ENCODE measurements at regions not wholly inside any gene's neighbourhood (a gene's known extent, or its start where the extent isn't known, plus 50 kb on each side); places are given as distances from the start of the nearest gene placed in this dataset.

DNA sequence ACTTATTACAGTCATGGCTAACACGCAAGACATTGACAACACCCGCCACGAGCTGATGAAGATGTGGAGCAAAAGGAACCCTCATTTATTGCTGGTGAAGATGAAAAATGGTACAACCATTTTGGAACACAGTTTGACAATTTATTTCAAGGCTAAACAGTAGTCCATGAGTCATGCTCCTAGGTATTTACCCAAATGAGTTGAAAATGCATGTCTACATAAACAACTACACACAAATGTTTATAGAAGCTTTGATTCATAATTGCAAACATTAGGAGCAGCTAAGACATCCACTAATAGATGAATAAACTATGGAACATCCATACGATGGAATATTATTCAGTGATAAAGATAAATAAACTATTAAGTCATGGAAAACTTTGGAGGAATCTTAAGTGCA is 580.1 kb downstream of the RAPGEF2 start:
- no peak overlapping the region for H3K9ac ChIP-seq (ENCODE audit: control insufficient read depth, insufficient read depth, low read length)
- H4K20me1 ChIP-seq (ENCODE audit: control insufficient read depth, insufficient read depth) = no peaks in the 10 kb centered on the region
- no peak overlapping the region for H3K27ac ChIP-seq (ENCODE audit: control insufficient read depth, insufficient read depth)
- in situ Hi-C loops (cut with MboI) (no loop called here), intact Hi-C loops (cut with micrococcal nuclease; ENCODE audit: unreplicated experiment) (no loop called here)
- FAIRE-seq (no peak), DNase-seq (ENCODE audit: low read depth, low spot score) (no peak), ATAC-seq (no peak)
- TF ChIP-seq STAT1 (conservative IDR thresholded peaks at IDR 0.05) (no peak), POU2F2 (IDR thresholded peaks at IDR 0.05; ENCODE audit: borderline replicate concordance, low read depth, low read length) (no peak), MYB (IDR thresholded peaks at IDR 0.05; ENCODE audit: borderline replicate concordance, low read depth, low read length) (no peak), ZSCAN29 (IDR thresholded peaks at IDR 0.05) (no peak), BCL11A (IDR thresholded peaks at IDR 0.05; ENCODE audit: low read depth, low read length) (no peak), CBFB (IDR thresholded peaks at IDR 0.05; ENCODE audit: low read depth) (no peak), HDAC6 (IDR thresholded peaks at IDR 0.05; ENCODE audit: unreplicated experiment) (no peak), RELA (IDR thresholded peaks at IDR 0.05; ENCODE audit: borderline replicate concordance, partially characterized antibody) (no peak), RCOR1 (conservative IDR thresholded peaks at IDR 0.05; ENCODE audit: low read depth, low read length) (no peak), NFIC (IDR thresholded peaks at IDR 0.05; ENCODE audit: low read depth, low read length) (no peak), ZNF24 (IDR thresholded peaks at IDR 0.05) (no peak), NRF1 (conservative IDR thresholded peaks at IDR 0.05; ENCODE audit: low read depth, low read length) (no peak), SUZ12 (IDR thresholded peaks at IDR 0.05; ENCODE audit: unreplicated experiment) (no peak)
- TF ChIP-seq, protein P1, sequence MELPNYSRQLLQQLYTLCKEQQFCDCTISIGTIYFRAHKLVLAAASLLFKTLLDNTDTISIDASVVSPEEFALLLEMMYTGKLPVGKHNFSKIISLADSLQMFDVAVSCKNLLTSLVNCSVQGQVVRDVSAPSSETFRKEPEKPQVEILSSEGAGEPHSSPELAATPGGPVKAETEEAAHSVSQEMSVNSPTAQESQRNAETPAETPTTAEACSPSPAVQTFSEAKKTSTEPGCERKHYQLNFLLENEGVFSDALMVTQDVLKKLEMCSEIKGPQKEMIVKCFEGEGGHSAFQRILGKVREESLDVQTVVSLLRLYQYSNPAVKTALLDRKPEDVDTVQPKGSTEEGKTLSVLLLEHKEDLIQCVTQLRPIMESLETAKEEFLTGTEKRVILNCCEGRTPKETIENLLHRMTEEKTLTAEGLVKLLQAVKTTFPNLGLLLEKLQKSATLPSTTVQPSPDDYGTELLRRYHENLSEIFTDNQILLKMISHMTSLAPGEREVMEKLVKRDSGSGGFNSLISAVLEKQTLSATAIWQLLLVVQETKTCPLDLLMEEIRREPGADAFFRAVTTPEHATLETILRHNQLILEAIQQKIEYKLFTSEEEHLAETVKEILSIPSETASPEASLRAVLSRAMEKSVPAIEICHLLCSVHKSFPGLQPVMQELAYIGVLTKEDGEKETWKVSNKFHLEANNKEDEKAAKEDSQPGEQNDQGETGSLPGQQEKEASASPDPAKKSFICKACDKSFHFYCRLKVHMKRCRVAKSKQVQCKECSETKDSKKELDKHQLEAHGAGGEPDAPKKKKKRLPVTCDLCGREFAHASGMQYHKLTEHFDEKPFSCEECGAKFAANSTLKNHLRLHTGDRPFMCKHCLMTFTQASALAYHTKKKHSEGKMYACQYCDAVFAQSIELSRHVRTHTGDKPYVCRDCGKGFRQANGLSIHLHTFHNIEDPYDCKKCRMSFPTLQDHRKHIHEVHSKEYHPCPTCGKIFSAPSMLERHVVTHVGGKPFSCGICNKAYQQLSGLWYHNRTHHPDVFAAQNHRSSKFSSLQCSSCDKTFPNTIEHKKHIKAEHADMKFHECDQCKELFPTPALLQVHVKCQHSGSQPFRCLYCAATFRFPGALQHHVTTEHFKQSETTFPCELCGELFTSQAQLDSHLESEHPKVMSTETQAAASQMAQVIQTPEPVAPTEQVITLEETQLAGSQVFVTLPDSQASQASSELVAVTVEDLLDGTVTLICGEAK (IDR thresholded peaks at IDR 0.05; ENCODE audit: borderline replicate concordance) = no peak
- TF ChIP-seq, protein P2, sequence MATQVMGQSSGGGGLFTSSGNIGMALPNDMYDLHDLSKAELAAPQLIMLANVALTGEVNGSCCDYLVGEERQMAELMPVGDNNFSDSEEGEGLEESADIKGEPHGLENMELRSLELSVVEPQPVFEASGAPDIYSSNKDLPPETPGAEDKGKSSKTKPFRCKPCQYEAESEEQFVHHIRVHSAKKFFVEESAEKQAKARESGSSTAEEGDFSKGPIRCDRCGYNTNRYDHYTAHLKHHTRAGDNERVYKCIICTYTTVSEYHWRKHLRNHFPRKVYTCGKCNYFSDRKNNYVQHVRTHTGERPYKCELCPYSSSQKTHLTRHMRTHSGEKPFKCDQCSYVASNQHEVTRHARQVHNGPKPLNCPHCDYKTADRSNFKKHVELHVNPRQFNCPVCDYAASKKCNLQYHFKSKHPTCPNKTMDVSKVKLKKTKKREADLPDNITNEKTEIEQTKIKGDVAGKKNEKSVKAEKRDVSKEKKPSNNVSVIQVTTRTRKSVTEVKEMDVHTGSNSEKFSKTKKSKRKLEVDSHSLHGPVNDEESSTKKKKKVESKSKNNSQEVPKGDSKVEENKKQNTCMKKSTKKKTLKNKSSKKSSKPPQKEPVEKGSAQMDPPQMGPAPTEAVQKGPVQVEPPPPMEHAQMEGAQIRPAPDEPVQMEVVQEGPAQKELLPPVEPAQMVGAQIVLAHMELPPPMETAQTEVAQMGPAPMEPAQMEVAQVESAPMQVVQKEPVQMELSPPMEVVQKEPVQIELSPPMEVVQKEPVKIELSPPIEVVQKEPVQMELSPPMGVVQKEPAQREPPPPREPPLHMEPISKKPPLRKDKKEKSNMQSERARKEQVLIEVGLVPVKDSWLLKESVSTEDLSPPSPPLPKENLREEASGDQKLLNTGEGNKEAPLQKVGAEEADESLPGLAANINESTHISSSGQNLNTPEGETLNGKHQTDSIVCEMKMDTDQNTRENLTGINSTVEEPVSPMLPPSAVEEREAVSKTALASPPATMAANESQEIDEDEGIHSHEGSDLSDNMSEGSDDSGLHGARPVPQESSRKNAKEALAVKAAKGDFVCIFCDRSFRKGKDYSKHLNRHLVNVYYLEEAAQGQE (IDR thresholded peaks at IDR 0.05; ENCODE audit: low read depth, low read length) = no peak
- H2AFZ ChIP-seq (ENCODE audit: control insufficient read depth, low read depth, low read length) = no peak overlapping the region
- H3K27me3 ChIP-seq (replicated peaks in 1 of 2; ENCODE audit: control insufficient read depth in 2 of 2, insufficient read depth in 2 of 2, low read length in 1 of 2) = no peaks in the 10 kb centered on the region
- POLR2A ChIA-PET = no interaction called here
- SMC1A ChIA-PET (ENCODE audit: uncharacterized antibody, unreplicated experiment) = no interaction called here
- RAD21 ChIA-PET (ENCODE audit: unreplicated experiment) = no interaction called here
- 7% methylated on average over 4 of the region's 4 CpGs for WGBS (ENCODE audit: insufficient coverage, insufficient replicate concordance, low lambda C conversion rate, missing lambda C conversion rate)
- H3K4me2 ChIP-seq (ENCODE audit: control insufficient read depth, insufficient read depth) = no peak overlapping the region
- BruUV-seq (replicated peaks) = no TSS peak
- H3K79me2 ChIP-seq (ENCODE audit: control insufficient read depth, insufficient read depth, low read length) = no peaks in the 10 kb centered on the region
- no peak overlapping the region for H3K4me3 ChIP-seq
- CTCF ChIA-PET = no interaction called here
- no peaks in the 10 kb centered on the region for H3K9me3 ChIP-seq (replicated peaks; ENCODE audit: control insufficient read depth, insufficient read depth, low read length)
- H3K4me1 ChIP-seq (ENCODE audit: control insufficient read depth, insufficient read depth, low read length) = no peaks in the 10 kb centered on the region
- no peaks in the 10 kb centered on the region for H3K36me3 ChIP-seq (ENCODE audit: control insufficient read depth in 2 of 2, insufficient read depth in 2 of 2, low read length in 1 of 2)
